ENCODE measurements at regions not wholly inside any gene's neighbourhood (a gene's known extent, or its start where the extent isn't known, plus 50 kb on each side); places are given as distances from the start of the nearest gene placed in this dataset.

DNA sequence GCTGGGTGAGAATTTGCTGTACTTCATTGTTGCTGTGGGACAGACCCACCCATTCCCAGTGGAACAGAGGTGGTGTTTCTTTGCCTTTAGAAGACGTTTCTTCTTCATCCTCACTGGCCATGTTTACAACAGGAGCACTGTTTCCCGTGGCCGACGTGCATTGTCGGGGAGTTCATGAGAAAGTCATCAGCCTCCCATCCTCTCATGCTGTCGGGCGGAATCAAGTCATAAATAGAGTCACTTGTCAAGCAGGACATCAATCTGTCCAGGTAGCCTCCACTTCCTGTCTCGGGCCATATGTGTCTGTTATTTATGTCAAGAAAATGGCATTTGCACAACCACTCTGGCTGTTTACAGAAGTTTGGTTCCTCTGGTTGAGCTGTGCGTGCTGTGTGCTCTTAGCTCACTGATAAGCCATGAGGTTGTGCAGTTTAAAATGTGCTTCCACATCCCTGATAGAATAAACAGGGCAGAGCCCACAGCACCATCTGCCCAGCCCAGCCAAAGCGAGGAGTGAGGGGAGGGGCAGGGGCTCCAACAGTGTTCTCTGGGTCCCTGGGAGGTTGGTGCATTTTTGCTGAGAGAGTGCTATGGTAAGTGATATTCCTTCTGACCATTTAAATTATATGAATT, 401.9 kb upstream of the IRX2 start:
- Histone ChIP-seq H4K91ac (replicated peaks; ENCODE audit: insufficient read length, low read length) (no peak overlapping the region), H4K8ac (ENCODE audit: extremely low read depth, insufficient read depth, low read length) (no peak overlapping the region), H4K5ac (ENCODE audit: insufficient read length, low read depth, low read length) (no peak overlapping the region), H3K4ac (replicated peaks; ENCODE audit: insufficient read length, low read depth, low read length) (no peak overlapping the region), H3K23me2 (ENCODE audit: low read depth, low read length) (no peaks in the 10 kb centered on the region), H2AFZ (ENCODE audit: low read length) (no peak overlapping the region), H2BK12ac (ENCODE audit: low read depth, low read length) (no peak overlapping the region), H3K27me3 (replicated peaks in 1 of 4; ENCODE audit: control insufficient read depth in 3 of 4, extremely low read depth in 1 of 4, insufficient read depth in 3 of 4, low read length in 3 of 4) (no peaks in the 10 kb centered on the region), H3K4me3 (ENCODE audit: extremely low read depth in 1 of 4, insufficient read depth in 2 of 4, low read depth in 3 of 4, low read length in 4 of 4) (no peak overlapping the region), H3K23ac (ENCODE audit: insufficient read length) (no peak overlapping the region), H3K9me3 (ENCODE audit: insufficient read depth in 2 of 2, low read depth in 1 of 2, low read length in 1 of 2) (0 out of 4 replicates have a peak, but pooled peaks cover 0 to 3% of the 10 kb centered on the region in 2 experiments), H3K27ac (ENCODE audit: low read depth, low read length) (no peak overlapping the region), H3K14ac (ENCODE audit: insufficient read length) (no peak overlapping the region), H3K56ac (replicated peaks; ENCODE audit: insufficient read length, low read depth, low read length) (no peak overlapping the region), H2AK5ac (ENCODE audit: low read depth, low read length) (no peak overlapping the region), H3K36me3 (ENCODE audit: control insufficient read depth in 2 of 4, insufficient read depth in 4 of 4, low read length in 3 of 4) (no peaks in the 10 kb centered on the region), H3K79me1 (ENCODE audit: low read depth, low read length) (no peaks in the 10 kb centered on the region), H3K79me2 (ENCODE audit: control insufficient read depth in 1 of 2, insufficient read depth in 2 of 2, low read length in 2 of 2) (no peaks in the 10 kb centered on the region), H3K4me1 (replicated peaks in 1 of 4; ENCODE audit: control insufficient read depth in 3 of 4, insufficient read depth in 4 of 4, low read length in 3 of 4) (peaks cover 0 to 6% (median 0%) of the 10 kb centered on the region in 4 experiments; a peak in 1 of 7 replicates), H2BK5ac (ENCODE audit: low read depth, low read length) (no peak overlapping the region), H3K4me2 (ENCODE audit: insufficient read depth in 1 of 2, low read depth in 2 of 2, low read length in 2 of 2) (no peak overlapping the region), H3K18ac (ENCODE audit: extremely low read depth, low read length) (no peak overlapping the region), H2BK120ac (replicated peaks; ENCODE audit: low read depth, low read length) (peak overlapping the region; percentile 9), H2BK20ac (ENCODE audit: low read length) (no peak overlapping the region), H4K20me1 (replicated peaks in 1 of 2; ENCODE audit: control insufficient read depth in 1 of 2, insufficient read depth in 2 of 2, low read length in 2 of 2) (no peaks in the 10 kb centered on the region), H3K9ac (replicated peaks in 1 of 4; ENCODE audit: extremely low read depth in 1 of 4, low read depth in 3 of 4, low read length in 3 of 4) (no peak overlapping the region), H2BK15ac (ENCODE audit: low read length) (no peak overlapping the region)
- TF ChIP-seq RNF2 (IDR thresholded peaks at IDR 0.05; ENCODE audit: borderline replicate concordance, low read depth, low read length, missing control alignments, poor library complexity, severe bottlenecking) (no peak), JUN (IDR thresholded peaks at IDR 0.05; ENCODE audit: low read depth, low read length) (no peak), SAP30 (IDR thresholded peaks at IDR 0.05; ENCODE audit: insufficient read depth, insufficient replicate concordance, low read length) (no peak), TAF1 (IDR thresholded peaks at IDR 0.05; ENCODE audit: low read depth, low read length) (no peak), SP4 (IDR thresholded peaks at IDR 0.05; ENCODE audit: low read length) (no peak), EP300 (IDR thresholded peaks at IDR 0.05; ENCODE audit: borderline replicate concordance in 1 of 2, low read depth in 2 of 2, low read length in 2 of 2) (no peak), NANOG (IDR thresholded peaks at IDR 0.05; ENCODE audit: insufficient read depth, low read depth, low read length, poor library complexity, severe bottlenecking) (no peak), BCL11A (IDR thresholded peaks at IDR 0.05; ENCODE audit: low read depth in 2 of 2, low read length in 2 of 2) (no peak), SP2 (IDR thresholded peaks at IDR 0.05; ENCODE audit: low read length) (no peak)
- TF ChIP-seq, protein P1, sequence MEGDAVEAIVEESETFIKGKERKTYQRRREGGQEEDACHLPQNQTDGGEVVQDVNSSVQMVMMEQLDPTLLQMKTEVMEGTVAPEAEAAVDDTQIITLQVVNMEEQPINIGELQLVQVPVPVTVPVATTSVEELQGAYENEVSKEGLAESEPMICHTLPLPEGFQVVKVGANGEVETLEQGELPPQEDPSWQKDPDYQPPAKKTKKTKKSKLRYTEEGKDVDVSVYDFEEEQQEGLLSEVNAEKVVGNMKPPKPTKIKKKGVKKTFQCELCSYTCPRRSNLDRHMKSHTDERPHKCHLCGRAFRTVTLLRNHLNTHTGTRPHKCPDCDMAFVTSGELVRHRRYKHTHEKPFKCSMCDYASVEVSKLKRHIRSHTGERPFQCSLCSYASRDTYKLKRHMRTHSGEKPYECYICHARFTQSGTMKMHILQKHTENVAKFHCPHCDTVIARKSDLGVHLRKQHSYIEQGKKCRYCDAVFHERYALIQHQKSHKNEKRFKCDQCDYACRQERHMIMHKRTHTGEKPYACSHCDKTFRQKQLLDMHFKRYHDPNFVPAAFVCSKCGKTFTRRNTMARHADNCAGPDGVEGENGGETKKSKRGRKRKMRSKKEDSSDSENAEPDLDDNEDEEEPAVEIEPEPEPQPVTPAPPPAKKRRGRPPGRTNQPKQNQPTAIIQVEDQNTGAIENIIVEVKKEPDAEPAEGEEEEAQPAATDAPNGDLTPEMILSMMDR (IDR thresholded peaks at IDR 0.05; ENCODE audit: control extremely low read depth in 1 of 3, insufficient read depth in 1 of 3, low read depth in 1 of 3, low read length in 3 of 3) = no peak
- ChIA-PET CTCF (ENCODE audit: partially characterized antibody) (interaction anchor here (0.6 to 1.0 kb wide), 2 partner anchors 24 to 30 kb away, joined by 3 read pairs; no protein-coding TSS in a partner anchor), POLR2A (ENCODE audit: partially characterized antibody) (no interaction called here)
- WGBS, 2 experiments (ENCODE audit: extremely low coverage in 1 of 2, insufficient coverage in 1 of 2, insufficient read length in 1 of 2, insufficient replicate concordance in 2 of 2, low coverage in 1 of 2, low lambda C conversion rate in 2 of 2, missing lambda C conversion rate in 1 of 2) = 89% methylated on average over 10 of the region's 10 CpGs; no CpG with 5 or more reads in 1 of the 2 experiments
- no peak for FAIRE-seq
- no peak for DNase-seq (ENCODE audit: low read depth in 1 of 2, low spot score in 2 of 2)
